ENCODE measurements at regions not wholly inside any gene's neighbourhood (a gene's known extent, or its start where the extent isn't known, plus 50 kb on each side); places are given as distances from the start of the nearest gene placed in this dataset.

DNA sequence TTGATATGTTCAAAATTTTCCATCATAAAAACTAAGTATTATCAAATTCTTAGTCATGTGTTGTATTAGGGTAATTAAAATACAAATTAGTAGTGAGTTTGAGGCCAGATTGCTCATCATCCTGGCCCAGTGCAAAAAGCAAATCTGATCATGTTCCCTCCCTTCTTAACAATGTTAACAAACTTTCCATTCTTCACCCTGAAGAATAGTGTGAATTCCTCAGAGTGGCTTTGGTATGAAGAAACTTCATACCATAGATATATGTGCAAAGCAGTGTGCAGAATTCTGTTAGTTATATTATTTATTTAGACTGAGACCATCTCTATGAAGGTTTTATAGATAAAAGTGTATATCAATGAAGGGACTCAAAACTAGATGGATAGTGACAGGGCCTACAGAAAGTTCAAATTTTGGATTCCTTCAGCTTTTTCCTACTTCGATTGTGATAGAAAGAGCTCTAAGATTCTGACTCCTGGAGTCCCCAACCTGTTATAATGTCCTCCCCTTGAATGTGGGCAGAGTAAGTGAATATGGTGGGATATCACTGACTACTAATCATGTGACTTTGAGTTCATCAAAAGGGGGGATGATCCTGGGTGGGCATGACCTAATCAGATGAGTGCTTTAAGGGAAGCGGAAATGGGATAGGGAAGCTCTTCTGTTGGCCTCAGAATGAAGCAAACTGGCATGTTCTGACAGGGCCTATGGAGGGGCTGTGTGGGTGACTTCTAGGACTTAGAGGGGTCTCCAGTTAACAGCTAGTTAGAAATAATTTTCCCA, 271.4 kb downstream of the BTG1 start:
- DNase-seq (ENCODE audit: extremely low spot score, insufficient read length, low read depth): no peak
- no peak for FAIRE-seq

DNA sequence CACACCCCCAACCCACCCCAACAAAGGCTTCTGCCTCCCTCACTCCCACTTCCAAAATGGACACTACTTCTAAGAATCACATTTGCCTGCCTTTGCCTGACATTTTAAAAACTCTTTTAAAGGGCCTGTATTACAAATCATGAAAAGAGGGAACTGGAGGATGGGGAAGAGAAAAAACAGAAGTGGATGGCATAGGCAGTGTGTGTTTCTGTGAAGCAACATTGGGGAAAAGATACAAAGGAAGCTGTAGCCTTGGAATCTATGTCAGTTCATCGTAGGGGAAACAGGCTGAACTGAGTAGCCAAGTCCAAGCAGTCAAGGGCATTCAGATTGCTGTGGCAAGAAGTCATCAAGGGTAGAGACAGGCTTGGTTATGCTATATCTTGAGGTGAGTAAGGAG, 273.9 kb downstream of the BTG1 start:
- FAIRE-seq (no peak), DNase-seq (ENCODE audit: extremely low spot score, insufficient read length, low read depth) (no peak)

DNA sequence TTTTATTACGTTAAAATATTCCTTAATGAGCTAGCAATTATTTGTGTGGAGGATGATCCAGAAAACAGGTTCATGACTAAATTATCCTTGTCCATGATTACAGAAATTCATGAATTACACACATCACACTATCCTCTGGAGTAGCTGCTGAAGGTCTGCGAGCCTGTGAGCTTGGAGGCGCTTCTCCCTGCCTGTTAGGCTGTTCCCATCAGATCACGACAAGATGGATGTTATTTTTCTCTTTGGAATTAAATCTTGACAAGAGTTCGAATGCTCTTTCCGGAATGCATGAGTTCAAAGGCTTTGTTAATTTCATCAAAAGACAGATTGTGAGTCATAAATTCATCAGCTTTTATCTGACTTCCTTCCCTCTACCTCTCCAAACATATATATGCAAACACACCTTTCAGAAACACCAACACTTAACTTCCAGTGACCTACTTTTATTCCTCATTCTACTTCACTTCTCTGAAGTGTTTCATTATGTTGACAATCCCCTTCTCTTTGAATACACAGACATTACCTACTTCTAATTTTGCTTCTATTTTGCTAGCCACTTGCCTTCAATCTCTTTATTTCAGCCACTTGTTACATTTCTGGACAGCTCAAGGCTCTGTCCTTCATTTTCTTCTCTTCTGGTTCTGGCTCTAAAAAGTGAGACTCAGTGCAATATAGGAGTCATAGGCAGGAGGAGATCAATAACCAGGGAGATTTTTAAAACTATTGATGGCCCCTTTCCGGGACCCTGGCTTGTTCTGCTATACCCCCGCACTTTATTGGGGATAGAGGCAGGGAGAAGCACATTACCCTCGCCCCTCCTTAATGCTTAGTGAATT, 274.6 kb downstream of the BTG1 start:
- FAIRE-seq: no peak

DNA sequence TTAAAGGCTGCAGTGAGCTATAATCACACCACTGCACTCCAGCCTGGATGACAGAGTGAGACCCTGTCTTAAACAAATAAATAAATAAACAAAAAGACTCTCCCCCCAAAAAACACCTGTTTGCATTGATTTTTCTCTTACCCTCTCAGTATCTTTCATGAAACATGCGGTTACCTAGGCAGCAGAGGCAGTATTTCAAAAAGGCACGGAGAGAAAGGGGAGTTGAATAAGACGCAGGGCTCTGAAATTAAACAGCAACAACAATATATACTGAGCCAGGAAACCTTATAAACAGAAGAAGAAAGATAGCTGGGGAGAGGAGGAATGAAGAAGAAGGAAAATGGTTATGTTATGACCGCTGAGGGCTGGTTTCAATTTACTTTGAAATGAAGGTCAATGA, 277.6 kb downstream of the BTG1 start:
- FAIRE-seq (no peak), DNase-seq (ENCODE audit: extremely low spot score, insufficient read length, low read depth) (no peak)

More for the DNA sequence above, 274.6 kb downstream of the BTG1 start:
- DNase-seq (ENCODE audit: extremely low spot score, insufficient read length, low read depth): no peak

DNA sequence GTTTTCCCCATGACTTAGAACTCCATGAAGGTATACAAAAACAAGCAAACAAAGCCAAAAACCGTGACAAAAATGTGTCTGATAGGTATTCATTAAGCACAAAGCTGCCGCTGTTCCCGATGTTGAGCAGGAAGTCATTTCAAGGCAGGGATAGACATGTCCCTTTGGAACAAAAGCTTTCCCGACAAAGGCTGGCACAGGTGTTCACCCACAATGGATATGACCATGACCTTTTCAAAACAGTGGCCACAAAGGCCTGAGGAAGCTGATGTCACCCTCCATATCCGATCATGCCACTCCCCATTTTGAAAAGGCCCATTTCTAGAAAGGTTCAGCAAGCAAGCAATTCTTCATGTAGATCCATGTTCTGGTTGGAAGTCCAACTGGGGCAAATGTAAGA, 279.1 kb downstream of the BTG1 start:
- FAIRE-seq (no peak), DNase-seq (ENCODE audit: extremely low spot score, insufficient read length, low read depth) (no peak)

DNA sequence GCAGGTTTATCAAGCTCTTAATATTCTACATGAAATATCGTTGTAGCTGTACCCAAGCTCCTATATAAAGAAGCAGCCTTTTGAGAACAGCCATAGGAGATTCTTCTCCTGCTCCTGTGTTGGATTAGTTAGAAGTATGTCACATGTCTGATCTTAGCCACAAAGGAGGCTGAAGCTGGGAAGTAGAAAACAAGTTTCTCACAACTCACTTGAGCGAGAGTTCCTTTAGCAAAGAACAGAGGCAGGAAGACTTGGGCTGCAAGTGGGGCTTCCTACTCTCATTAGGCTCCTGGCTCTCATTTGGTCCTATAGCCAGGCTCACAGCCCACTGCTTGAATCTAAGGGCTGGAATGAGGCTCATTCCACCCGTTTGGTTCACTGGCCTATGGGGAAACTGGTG, 281.9 kb downstream of the BTG1 start:
- no peak for FAIRE-seq
- no peak for DNase-seq (ENCODE audit: extremely low spot score, insufficient read length, low read depth)

DNA sequence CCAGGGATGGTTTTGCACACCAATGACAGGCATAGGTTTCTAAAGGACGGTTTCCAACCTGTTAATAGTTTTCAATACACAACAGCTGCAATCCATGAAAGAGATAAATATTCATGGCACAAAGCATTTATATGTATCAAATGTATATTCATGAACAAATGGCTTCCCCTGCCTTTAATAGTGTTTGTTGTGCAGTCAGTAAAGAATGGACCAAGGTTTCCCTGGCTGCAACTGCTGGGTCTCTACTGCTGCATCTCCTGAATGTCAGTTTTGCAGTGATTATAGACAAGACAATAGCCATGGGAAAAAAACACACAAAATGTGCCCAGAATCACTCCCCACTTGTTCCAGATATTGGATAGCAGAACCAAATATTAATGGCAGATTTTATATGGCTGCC, 284.1 kb downstream of the BTG1 start:
- FAIRE-seq (no peak), DNase-seq (ENCODE audit: extremely low spot score, insufficient read length, low read depth) (no peak)

DNA sequence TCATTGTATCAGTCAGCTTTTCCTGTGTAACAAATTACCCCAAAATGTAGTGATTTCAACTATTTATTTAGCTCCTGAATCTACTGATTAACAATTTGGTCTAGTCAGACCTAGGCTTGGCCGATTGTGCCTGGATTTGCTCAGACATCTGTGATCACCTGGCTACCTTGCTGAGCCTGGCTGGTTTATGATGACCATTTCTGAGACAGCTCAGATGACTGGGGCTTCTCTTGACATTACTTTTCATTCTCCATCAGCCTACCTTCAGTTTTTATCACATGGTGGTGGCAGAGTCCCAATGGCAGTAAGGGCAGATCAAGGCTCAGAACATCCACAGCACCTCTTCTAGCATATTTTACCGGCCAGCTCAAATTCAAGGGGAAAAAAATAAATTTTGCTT, 286.3 kb downstream of the BTG1 start:
- DNase-seq (ENCODE audit: extremely low spot score, insufficient read length, low read depth) (no peak), FAIRE-seq (no peak)

DNA sequence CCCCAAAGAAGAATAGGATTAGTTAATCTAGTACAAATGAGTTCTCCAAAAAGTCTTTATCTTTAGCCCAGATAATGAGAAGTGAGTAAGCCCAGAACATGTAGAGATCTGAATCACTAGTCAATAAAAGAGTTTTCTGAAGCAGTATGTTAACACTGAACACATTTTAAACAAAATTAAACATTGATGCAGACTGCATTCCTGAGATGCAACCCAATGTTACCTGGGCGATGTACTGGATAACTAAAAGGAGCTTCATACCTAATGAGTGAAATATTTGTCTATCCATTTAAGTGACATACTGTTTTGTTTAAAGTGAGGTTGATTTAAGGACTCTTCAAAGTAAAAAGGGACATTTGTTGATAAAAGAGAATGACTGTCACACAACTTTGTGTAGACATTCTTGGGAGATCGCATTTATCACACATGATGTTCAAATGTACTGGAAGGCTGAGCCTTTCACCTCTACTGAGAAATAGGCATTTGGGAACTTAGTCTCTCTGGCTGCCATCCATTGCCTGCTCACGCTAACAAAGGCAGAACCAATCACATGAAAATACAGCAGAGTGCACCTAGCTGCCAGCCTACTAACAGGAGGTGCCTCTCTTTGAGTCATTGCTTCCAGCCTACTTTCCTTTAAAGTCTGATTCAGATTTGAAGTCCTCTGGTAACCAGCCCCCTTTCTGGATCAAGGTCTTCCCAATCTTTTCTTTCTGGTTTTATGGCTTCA, 287.7 kb downstream of the BTG1 start:
- DNase-seq (ENCODE audit: extremely low spot score, insufficient read length, low read depth) (no peak), FAIRE-seq (no peak)

DNA sequence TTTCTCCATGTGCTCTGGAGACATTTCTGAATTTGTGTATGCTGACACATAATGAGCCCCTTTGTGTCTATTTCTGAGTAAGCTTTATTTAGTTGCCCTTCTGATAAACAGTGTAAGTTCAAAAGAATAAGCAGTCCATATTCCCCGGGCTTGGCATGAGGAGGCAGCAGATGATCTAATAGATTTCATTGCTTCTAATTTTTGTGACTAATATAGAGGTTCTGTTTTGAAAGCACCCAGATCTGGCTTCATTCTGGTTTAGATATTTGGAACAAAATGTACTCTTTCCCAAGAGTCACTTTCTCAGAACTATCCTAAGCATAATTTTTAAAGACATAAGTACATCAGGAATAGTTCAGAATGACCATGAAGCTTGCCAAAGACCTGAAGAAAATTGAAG, 290.9 kb downstream of the BTG1 start:
- FAIRE-seq: no peak

DNA sequence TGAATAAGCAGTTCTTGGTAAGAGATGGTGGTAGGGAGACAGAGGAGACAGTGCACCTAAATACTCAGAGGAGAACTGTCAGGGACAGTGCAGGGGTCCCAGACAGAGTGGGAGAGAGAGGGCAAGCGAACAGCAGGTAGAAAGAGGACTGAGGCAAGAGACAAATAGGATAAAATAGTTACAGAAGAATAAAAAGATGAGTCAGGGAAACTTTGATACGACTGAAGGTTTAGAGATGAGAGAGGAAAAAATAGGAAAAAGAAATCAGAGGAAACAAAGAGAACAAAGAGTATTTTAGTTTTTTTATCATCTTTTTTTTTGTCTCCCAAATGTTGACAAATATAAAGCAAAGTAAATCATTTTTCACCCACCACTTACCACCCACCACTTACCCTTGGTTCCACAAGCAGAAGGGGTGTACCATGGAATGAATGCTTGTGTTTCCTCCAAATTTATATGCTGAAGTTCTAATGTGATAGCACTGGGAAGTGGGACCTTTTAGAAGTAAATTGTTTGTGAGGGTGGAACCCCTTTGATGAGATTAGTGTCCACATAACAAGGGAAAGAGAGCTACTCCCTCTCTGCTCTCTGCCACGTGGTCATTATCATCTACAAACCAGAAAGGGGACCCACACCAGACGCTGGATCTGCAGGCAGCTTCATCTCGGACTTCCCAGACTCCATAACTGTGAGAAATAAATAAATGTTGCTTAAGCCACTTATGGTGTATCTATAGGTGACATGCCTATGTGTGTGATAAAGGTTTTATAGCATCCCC, 292.1 kb downstream of the BTG1 start:
- no peak for DNase-seq (ENCODE audit: extremely low spot score, insufficient read length, low read depth)
- no peak for FAIRE-seq

More for the DNA sequence above, 290.9 kb downstream of the BTG1 start:
- no peak for DNase-seq (ENCODE audit: extremely low spot score, insufficient read length, low read depth)

DNA sequence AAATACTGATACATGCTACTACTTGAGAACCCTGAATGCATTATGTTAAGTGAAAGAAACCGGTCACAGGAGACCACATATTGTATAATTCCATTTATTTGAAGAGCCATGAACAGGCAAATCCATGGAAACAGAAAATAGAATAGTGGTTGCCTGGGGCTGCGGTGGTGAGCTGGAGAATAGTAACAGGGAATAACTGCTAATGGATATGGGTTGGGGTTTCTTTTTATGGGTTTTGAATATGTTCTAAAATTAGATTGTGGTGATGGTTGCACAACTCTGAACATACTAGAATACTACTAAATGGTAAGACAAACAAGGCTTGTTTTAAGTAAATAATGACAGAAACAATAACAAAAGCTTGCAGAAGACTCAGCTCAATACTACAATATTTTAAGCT, 293.0 kb downstream of the BTG1 start:
- DNase-seq (ENCODE audit: extremely low spot score, insufficient read length, low read depth): no peak
- no peak for FAIRE-seq

DNA sequence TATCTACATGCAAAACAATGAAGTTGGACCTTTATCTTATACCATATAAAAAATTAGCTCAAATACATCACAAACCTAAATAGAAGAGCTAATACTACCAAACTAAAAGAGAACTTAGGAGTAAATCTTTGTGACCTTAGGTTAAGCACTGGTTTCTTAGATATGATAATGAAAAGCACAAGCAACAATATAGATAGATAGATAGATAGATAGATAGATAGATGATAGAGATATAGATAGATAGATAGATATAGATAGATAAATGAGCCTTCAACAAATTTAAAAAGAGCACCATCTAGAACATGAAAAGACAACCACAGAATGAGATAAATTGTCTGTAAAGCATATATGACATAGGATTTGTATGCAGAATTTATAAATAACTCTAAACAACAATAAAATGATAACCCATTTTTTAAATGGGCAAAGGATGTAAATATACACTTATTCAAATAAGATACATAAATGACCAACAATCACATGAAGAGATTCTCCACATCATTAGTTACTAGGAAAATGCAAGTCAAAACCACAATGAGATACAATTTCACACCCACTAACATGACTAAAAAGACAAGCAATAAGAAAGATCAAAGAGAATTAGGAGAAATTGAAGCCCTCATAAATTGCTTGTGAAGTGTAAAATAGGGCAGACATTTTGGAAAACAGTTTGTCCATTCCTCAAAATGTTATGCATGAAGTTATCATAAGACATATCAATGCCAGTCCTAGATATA, 293.7 kb downstream of the BTG1 start:
- DNase-seq (ENCODE audit: extremely low spot score, insufficient read length, low read depth) (no peak), FAIRE-seq (no peak)

DNA sequence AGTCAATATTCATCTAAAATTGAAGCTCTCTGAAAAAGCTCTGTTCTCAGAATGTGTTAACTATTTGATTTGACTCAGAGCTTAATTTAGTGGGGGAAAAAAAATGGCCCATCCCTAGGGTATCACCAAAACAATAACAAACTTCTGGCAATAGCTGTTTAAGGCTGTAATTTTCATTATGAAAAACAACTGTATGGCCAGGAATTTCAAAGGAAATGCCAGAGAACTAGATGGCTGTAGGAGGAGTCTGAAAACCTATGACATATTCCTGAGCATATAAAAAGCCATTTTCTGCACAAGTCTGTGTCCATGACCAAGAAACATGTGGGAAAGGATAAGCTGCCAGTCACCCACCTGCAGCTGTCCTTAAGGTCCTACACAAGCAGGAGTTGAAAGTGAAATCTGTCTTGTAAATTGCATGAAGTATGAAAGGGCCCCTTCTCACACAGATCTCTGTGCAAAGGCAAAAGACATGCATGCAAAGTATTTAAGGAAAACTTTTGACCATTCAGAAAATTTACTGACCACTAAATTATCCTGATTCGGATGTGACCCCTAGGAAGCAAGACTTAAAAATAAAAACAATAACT, 299.1 kb downstream of the BTG1 start:
- FAIRE-seq (no peak), DNase-seq (ENCODE audit: extremely low spot score, insufficient read length, low read depth) (no peak)

DNA sequence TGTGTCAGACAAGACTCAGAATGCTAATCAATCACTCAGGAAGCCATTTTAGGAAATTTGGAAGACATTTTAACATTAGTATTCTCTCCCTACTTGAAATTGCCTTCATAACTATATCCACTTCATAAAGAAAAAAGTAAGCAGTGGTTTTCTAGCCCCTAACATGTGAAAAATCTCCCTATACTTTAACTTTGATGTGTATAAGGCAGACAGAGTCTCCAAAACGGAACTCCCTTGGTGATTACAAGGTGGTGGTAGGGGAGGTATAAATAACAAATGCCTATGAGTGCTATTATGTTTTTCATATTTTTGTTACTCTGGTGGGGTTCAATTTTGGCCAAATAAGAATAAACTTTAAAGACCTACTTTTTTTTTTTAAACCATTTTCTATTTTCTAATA, 300.3 kb downstream of the BTG1 start:
- FAIRE-seq (no peak), DNase-seq (ENCODE audit: extremely low spot score, insufficient read length, low read depth) (no peak)

DNA sequence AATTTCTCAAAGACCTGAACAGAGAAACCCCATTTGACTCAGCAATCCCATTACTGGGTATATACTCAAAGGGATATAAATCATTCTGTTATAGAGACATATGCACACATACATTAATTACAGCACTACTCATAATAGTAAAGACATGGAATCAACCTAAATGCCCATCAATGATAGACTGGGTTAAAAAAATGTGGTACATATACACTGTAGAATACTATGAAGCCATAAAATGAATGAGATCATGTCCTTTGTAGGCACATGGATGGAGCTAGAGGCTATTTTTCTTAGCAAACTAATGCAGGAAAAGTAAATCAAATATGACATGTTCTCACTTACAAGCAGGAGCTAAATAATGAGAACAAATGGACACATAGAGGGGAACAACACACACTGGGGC, 303.8 kb downstream of the BTG1 start:
- DNase-seq (ENCODE audit: extremely low spot score, insufficient read length, low read depth) (no peak), FAIRE-seq (no peak)

DNA sequence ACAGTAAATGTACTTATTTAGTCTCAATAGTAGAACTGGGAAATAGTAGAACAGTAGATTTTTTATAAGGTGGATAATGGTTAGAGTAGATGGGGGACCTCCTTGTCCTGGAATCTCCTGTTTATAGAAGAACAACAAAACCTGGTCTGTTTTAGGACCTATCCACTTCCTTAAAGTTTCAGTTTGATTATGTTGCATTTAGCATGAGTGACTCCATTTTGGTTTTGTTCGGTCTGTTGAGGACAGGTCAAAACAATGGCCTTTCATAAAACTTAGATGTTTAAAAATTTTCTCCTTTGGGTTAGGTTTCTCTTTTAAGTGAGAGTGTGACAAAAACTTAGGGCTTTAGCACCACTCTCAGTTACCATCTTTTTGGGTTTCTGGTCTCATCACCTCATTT, 308.9 kb downstream of the BTG1 start:
- DNase-seq (ENCODE audit: extremely low spot score, insufficient read length, low read depth) (no peak), FAIRE-seq (no peak)

DNA sequence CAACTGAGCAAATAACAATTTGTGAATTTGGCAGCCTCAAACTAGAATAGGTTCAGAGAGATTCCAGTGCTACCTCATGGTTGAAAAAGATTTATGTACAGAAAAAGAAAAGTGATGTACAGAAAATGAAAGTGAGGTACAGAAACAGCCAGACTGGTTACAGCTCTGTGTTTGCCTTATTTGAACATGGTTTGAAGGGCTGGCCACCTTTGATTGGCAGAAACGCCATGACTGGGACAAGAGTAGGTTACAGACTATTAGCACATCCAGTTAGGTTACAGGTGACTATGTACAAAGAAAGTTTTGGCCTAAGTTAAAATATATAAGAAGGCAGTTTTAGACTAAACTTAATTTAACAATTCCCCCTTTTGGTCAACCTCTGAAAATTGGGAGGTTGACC, 309.4 kb downstream of the BTG1 start:
- DNase-seq (ENCODE audit: extremely low spot score, insufficient read length, low read depth) (no peak), FAIRE-seq (no peak)

DNA sequence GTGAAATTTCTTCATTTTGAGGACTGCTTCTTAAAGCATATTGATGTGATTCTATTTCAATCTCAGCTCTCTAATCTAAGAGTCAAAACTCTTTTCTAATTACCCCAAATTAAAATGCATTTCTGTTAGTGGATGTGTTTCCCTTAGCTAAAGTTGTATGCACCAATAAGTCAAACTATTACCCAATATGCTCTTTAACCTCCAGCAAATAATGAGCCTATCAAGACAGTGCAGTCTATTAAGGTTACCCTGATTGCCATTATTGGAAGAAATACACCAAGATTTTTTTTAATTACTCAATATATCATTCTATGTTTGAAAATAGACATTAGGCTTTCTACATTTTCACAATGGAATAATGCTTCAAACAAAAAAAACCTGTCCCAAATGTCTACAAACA, 310.0 kb downstream of the BTG1 start:
- FAIRE-seq (no peak), DNase-seq (ENCODE audit: extremely low spot score, insufficient read length, low read depth) (no peak)
